ENCODE measurements at regions not wholly inside any gene's neighbourhood (a gene's known extent, or its start where the extent isn't known, plus 50 kb on each side); places are given as distances from the start of the nearest gene placed in this dataset.

- Mint-ChIP-seq H3K36me3 (no peaks in the 10 kb centered on the region), H3K9me3 (no peaks in the 10 kb centered on the region), H3K4me1 (peaks cover 7% of the 10 kb centered on the region), H3K27ac (peak overlapping the region; percentile 83), H3K4me3 (no peak overlapping the region), H3K27me3 (ENCODE audit: low read depth) (no peaks in the 10 kb centered on the region)
- DNase-seq (ENCODE audit: low spot score in 2 of 2, unreplicated experiment in 2 of 2) = no peak
- no peak for TF ChIP-seq CTCF (IDR thresholded peaks at IDR 0.05; ENCODE audit: unreplicated experiment)
Observed at GRCh38 chr4:125620066-125620860, 305.5 kb downstream of the FAT4 start.

GRCh38 chr4:125624951-125625350 is 310.2 kb downstream of the FAT4 start:
- TF ChIP-seq CTCF (IDR thresholded peaks at IDR 0.05; ENCODE audit: unreplicated experiment) = no peak
- H3K36me3 Mint-ChIP-seq = no peaks in the 10 kb centered on the region
- no peak overlapping the region for H3K4me3 Mint-ChIP-seq
- H3K27me3 Mint-ChIP-seq (ENCODE audit: low read depth) = no peaks in the 10 kb centered on the region
- H3K4me1 Mint-ChIP-seq = peaks cover 4% of the 10 kb centered on the region
- H3K9me3 Mint-ChIP-seq = no peaks in the 10 kb centered on the region
- DNase-seq (ENCODE audit: low spot score in 2 of 2, unreplicated experiment in 2 of 2) = no peak
- no peak overlapping the region for H3K27ac Mint-ChIP-seq

- H3K4me1 Mint-ChIP-seq = no peaks in the 10 kb centered on the region
- no peak overlapping the region for H3K4me3 Mint-ChIP-seq
- no peak for DNase-seq (ENCODE audit: low spot score in 2 of 2, unreplicated experiment in 2 of 2)
- H3K27ac Mint-ChIP-seq = no peak overlapping the region
- H3K36me3 Mint-ChIP-seq = no peaks in the 10 kb centered on the region
- no peaks in the 10 kb centered on the region for H3K9me3 Mint-ChIP-seq
- no peaks in the 10 kb centered on the region for H3K27me3 Mint-ChIP-seq (ENCODE audit: low read depth)
- TF ChIP-seq CTCF (IDR thresholded peaks at IDR 0.05; ENCODE audit: unreplicated experiment) = no peak
Observed at GRCh38 chr4:125626946-125627345, 312.2 kb downstream of the FAT4 start.

GRCh38 chr4:125639182-125639621 is 324.4 kb downstream of the FAT4 start:
- H3K4me1 Mint-ChIP-seq = peaks cover 21% of the 10 kb centered on the region
- H3K9me3 Mint-ChIP-seq = peaks cover 5% of the 10 kb centered on the region
- no peaks in the 10 kb centered on the region for H3K36me3 Mint-ChIP-seq
- H3K27me3 Mint-ChIP-seq (ENCODE audit: low read depth) = no peaks in the 10 kb centered on the region
- H3K27ac Mint-ChIP-seq = no peak overlapping the region
- no peak for DNase-seq (ENCODE audit: low spot score in 2 of 2, unreplicated experiment in 2 of 2)
- no peak for TF ChIP-seq CTCF (IDR thresholded peaks at IDR 0.05; ENCODE audit: unreplicated experiment)
- H3K4me3 Mint-ChIP-seq = no peak overlapping the region

GRCh38 chr4:125641611-125642010 is 326.9 kb downstream of the FAT4 start:
- Mint-ChIP-seq H3K4me3 (no peak overlapping the region), H3K27ac (no peak overlapping the region), H3K36me3 (no peaks in the 10 kb centered on the region), H3K4me1 (peaks cover 21% of the 10 kb centered on the region), H3K9me3 (peaks cover 5% of the 10 kb centered on the region), H3K27me3 (ENCODE audit: low read depth) (no peaks in the 10 kb centered on the region)
- TF ChIP-seq CTCF (IDR thresholded peaks at IDR 0.05; ENCODE audit: unreplicated experiment) = no peak
- no peak for DNase-seq (ENCODE audit: low spot score in 2 of 2, unreplicated experiment in 2 of 2)
